ENCODE measurements at regions not wholly inside any gene's neighbourhood (a gene's known extent, or its start where the extent isn't known, plus 50 kb on each side); places are given as distances from the start of the nearest gene placed in this dataset.

- TF ChIP-seq REST (IDR thresholded peaks at IDR 0.05; ENCODE audit: low read depth, low read length), result no peak
- no peak for TF ChIP-seq SMC3 (IDR thresholded peaks at IDR 0.05; ENCODE audit: low read depth, low read length)
- TF ChIP-seq TEAD4 (IDR thresholded peaks at IDR 0.05; ENCODE audit: borderline replicate concordance, insufficient read depth), result no peak
- TF ChIP-seq RCOR1 (IDR thresholded peaks at IDR 0.05; ENCODE audit: low read length), result no peak
- no peak for TF ChIP-seq USF2 (IDR thresholded peaks at IDR 0.05; ENCODE audit: borderline replicate concordance, low read depth, low read length)
- TF ChIP-seq JUND (IDR thresholded peaks at IDR 0.05), result no peak
- no peak for TF ChIP-seq POLR2AphosphoS5 (IDR thresholded peaks at IDR 0.05; ENCODE audit: low read depth, low read length)
- no peak for TF ChIP-seq YY1 (IDR thresholded peaks at IDR 0.05; ENCODE audit: low read depth)
- TF ChIP-seq RFX5 (IDR thresholded peaks at IDR 0.05; ENCODE audit: low read length), result no peak
- TF ChIP-seq EP300 (IDR thresholded peaks at IDR 0.05; ENCODE audit: borderline replicate concordance in 1 of 2, low read depth in 1 of 2, low read length in 1 of 2), result no peak
- TF ChIP-seq NFIC (IDR thresholded peaks at IDR 0.05; ENCODE audit: borderline replicate concordance), result no peak
- TF ChIP-seq FOXJ3 (CRISPR knock-in tag; IDR thresholded peaks at IDR 0.05), result no peak
Measured at GRCh38 chr3:117149584-117149983, 440.0 kb downstream of the TUSC7 start (continued).

GRCh38 chr3:117150628-117151027 is 441.0 kb downstream of the TUSC7 start:
- ChIA-PET CTCF (no interaction called here), POLR2A (no interaction called here)
- Histone ChIP-seq H3K9me3 (no peaks in the 10 kb centered on the region), H3K27me3 (ENCODE audit: insufficient read depth) (no peaks in the 10 kb centered on the region), H3F3A (replicated peaks; ENCODE audit: insufficient read depth) (no peaks in the 10 kb centered on the region), H3K4me2 (no peak overlapping the region), H3K9me2 (no peaks in the 10 kb centered on the region), H3K79me2 (ENCODE audit: insufficient read depth) (no peaks in the 10 kb centered on the region), H3K36me3 (replicated peaks in 1 of 2; ENCODE audit: control insufficient read depth in 1 of 2, insufficient read depth in 2 of 2, low read length in 1 of 2) (no peaks in the 10 kb centered on the region), H3K9ac (no peak overlapping the region), H3K4me3 (ENCODE audit: low read depth in 2 of 2, low read length in 1 of 2) (no peak overlapping the region), H3K4me1 (ENCODE audit: control insufficient read depth in 1 of 2, insufficient read depth in 2 of 2, low read depth in 1 of 2, low read length in 1 of 2) (no peaks in the 10 kb centered on the region; a peak in 1 of 4 replicates), H4K20me1 (ENCODE audit: insufficient read depth) (no peaks in the 10 kb centered on the region), H2AFZ (ENCODE audit: low read depth) (no peak overlapping the region), H3K27ac (ENCODE audit: low read depth in 2 of 2, low read length in 1 of 2) (no peak overlapping the region)
- WGBS (ENCODE audit: low lambda C conversion rate), result 81% methylated on average over 3 of the region's 3 CpGs
- TF ChIP-seq FOSL2 (IDR thresholded peaks at IDR 0.05; ENCODE audit: borderline replicate concordance, low read depth) (no peak), MAX (IDR thresholded peaks at IDR 0.05; ENCODE audit: low read depth) (no peak), GABPA (IDR thresholded peaks at IDR 0.05; ENCODE audit: low read depth) (no peak), USF2 (IDR thresholded peaks at IDR 0.05; ENCODE audit: borderline replicate concordance, low read depth, low read length) (no peak), USF1 (IDR thresholded peaks at IDR 0.05; ENCODE audit: borderline replicate concordance, low read depth) (no peak), MXI1 (IDR thresholded peaks at IDR 0.05; ENCODE audit: low read depth, low read length) (no peak), IRF3 (IDR thresholded peaks at IDR 0.05; ENCODE audit: low read depth, low read length) (no peak)
- no peak for DNase-seq
